Bronchial epithelial cell (primary cell): ENCODE measurements at regions not wholly inside any gene's neighbourhood (a gene's known extent, or its start where the extent isn't known, plus 50 kb on each side); places are given as distances from the start of the nearest gene placed in this dataset.

Experiments
- DNase-seq: peaks from one replicate; pipeline ENCODE4 v3.0.0-alpha.2; 2010; ENCODE audit warnings: low read depth
- FAIRE-seq: peaks from 2 replicates; lab custom pipeline; 2011; peaks lifted over from hg19 to GRCh38; lab: Jason Lieb, UNC
- H3K27me3 ChIP-seq: 2 replicates; pipeline ENCODE4 v1.5.1; 2011; ENCODE audit warnings: low read length; ENCODE audit not compliant: control insufficient read depth, insufficient read depth
- H3K36me3 ChIP-seq: 2 replicates; pipeline ENCODE4 v1.5.1; 2011; ENCODE audit warnings: low read length; ENCODE audit not compliant: control insufficient read depth, insufficient read depth
- H3K4me3 ChIP-seq: 2 replicates; pipeline ENCODE4 v1.5.1; 2011; ENCODE audit warnings: mild to moderate bottlenecking, low read depth, low read length, control low read depth
- TF ChIP-seq, protein P1 (sequence below): IDR thresholded peaks from 2 replicates; pipeline ENCODE4 v1.5.1; 2011; ENCODE audit warnings: mild to moderate bottlenecking, moderate library complexity, low read length, control low read depth, inconsistent platforms; ENCODE audit not compliant: insufficient read depth, severe bottlenecking

DNA sequence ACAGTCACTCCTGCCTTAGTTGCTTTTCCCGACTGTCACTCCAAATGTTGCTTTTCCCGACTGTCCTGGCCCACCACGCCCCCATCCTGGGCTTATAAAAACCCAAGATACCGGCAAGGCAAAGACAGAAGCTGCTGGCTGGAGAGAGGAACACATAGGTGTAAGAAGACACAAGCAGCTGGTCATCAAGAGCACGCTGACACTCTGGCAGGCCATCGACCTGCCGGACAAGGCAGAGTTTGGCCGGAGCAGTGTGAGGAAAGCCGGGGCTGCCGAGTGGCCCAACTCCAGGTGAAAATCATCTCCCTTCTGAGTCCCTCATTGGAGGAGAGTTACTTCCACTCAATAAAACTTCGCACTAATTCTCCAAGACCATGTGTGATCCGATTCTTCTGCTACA, 349.5 kb downstream of the SLITRK1 start:
- DNase-seq (no peak), FAIRE-seq (no peak)
- TF ChIP-seq, protein P1, sequence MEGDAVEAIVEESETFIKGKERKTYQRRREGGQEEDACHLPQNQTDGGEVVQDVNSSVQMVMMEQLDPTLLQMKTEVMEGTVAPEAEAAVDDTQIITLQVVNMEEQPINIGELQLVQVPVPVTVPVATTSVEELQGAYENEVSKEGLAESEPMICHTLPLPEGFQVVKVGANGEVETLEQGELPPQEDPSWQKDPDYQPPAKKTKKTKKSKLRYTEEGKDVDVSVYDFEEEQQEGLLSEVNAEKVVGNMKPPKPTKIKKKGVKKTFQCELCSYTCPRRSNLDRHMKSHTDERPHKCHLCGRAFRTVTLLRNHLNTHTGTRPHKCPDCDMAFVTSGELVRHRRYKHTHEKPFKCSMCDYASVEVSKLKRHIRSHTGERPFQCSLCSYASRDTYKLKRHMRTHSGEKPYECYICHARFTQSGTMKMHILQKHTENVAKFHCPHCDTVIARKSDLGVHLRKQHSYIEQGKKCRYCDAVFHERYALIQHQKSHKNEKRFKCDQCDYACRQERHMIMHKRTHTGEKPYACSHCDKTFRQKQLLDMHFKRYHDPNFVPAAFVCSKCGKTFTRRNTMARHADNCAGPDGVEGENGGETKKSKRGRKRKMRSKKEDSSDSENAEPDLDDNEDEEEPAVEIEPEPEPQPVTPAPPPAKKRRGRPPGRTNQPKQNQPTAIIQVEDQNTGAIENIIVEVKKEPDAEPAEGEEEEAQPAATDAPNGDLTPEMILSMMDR = no peak
- Histone ChIP-seq H3K27me3 (no peaks in the 10 kb centered on the region), H3K4me3 (no peak overlapping the region), H3K36me3 (no peaks in the 10 kb centered on the region)

DNA sequence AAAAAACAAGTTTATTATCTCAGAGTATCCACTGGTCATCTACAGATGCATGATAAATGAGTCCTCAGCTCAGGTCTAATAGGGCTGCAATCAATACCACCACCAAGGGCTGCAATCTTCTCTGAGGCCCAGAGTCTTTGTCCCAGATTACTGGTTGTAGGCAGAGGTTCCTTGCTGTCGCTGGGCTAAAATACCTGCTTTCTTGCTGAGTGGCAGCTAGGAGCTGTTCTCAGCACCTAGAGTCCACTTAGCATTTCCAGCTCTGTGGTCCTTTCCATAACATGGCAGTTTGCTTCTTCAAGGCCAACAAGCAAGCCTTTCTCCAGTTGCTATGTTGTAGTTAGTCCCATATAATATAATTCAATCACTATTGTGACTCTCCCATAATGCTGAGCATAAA, 351.3 kb downstream of the SLITRK1 start:
- FAIRE-seq (no peak), DNase-seq (no peak)
- Histone ChIP-seq H3K27me3 (no peaks in the 10 kb centered on the region), H3K4me3 (no peak overlapping the region), H3K36me3 (no peaks in the 10 kb centered on the region)
- TF ChIP-seq, protein P1 = no peak

DNA sequence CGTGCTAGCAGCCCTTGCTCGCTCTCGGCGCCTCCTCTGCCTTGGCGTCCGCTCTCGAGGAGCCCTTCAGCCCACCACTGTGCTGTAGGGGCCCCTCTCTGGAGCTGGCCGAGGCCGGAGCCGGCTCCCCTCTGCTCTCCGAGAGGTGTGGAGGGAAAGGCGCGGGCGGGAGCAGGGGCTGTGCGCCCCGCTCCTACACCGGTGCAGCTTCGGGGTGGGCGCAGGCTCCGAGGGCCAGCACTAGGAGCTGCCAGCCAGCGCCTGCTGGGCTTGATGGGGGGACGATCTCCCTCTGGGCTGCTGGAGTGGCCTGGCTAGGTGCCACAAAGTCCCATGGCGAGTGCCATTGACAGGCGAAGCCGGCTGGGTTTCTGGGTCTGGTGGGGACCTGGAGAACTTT, 365.5 kb downstream of the SLITRK1 start:
- Histone ChIP-seq H3K4me3 (no peak overlapping the region), H3K27me3 (no peaks in the 10 kb centered on the region), H3K36me3 (no peaks in the 10 kb centered on the region)
- no peak for FAIRE-seq
- no peak for DNase-seq
- TF ChIP-seq, protein P1 = no peak

DNA sequence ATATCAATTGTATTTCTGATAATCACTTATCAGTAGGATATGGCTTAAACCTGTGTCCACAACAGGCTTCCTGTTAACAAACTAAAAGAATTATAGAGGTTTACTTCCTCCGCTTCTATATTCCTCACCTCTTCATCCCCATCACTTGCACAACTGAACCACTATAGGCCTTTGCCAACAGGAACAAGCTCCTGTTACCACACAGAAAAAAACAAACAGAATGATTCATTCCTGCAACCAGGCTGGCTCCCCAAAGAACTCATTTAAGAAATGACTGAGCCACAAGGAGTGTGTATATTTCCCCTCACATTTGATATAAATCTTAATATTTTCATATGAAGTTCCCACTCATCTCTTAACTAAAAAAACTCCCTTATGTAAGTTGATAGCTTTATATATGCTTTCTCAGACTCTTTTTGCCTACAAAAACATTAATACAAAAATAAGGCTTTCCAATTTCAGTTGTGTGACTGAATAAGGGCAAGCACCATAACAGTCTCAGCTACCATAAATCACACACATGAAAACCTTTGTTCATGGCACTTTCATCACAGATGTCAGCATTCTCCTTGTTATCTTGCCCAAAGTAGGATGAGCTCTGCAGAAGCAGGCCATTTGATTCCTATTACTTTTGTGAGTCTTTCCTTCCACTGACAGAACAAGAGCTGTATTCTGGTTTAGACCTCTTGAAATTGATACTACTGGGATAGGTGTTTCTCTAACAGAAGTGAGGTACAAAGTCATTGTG, 366.8 kb downstream of the SLITRK1 start:
- H3K36me3 ChIP-seq = no peaks in the 10 kb centered on the region
- no peak overlapping the region for H3K4me3 ChIP-seq
- H3K27me3 ChIP-seq = no peaks in the 10 kb centered on the region
- peak; percentile 76 for DNase-seq
- TF ChIP-seq, protein P1 = no peak
- no peak for FAIRE-seq

DNA sequence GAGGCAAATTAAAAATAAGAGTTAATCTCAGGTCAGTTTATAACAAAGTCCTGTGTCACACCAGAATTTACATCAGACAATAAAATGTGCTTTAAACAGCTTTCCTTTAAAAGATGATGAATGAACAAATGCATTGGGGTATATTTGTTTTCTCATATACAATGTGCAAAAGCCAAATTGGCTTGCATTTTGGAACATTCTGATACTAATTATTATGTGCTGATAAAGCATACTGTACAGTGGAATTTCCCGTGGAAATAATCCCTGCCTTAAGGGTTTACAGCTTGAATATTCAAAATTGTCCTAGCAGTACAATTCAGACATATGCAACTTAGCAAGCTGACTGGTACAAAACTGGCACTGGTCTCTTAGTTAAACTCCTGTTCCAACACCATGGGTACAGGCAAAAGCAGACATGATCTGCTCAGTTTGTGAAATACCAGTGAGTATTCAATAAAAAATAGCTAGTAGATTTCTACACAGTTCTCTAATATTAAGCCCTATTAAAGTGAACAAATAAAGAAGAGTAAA, 373.4 kb downstream of the SLITRK1 start:
- Histone ChIP-seq H3K36me3 (no peaks in the 10 kb centered on the region), H3K4me3 (no peak overlapping the region), H3K27me3 (no peaks in the 10 kb centered on the region)
- FAIRE-seq = no peak
- TF ChIP-seq, protein P1 = no peak
- no peak for DNase-seq
